ENCODE measurements at regions not wholly inside any gene's neighbourhood (a gene's known extent, or its start where the extent isn't known, plus 50 kb on each side); places are given as distances from the start of the nearest gene placed in this dataset.

- H3K36me3 ChIP-seq (ENCODE audit: control insufficient read depth in 4 of 4, insufficient read depth in 4 of 4, low read length in 4 of 4): no peaks in the 10 kb centered on the region
- no peaks in the 10 kb centered on the region for H3K4me1 ChIP-seq (ENCODE audit: control insufficient read depth in 5 of 5, insufficient read depth in 5 of 5, low read length in 5 of 5)
- no peaks in the 10 kb centered on the region for H3K9me3 ChIP-seq (ENCODE audit: control insufficient read depth in 4 of 4, insufficient read depth in 3 of 4, low read length in 3 of 4)
- DNase-seq (no peak), ATAC-seq (ENCODE audit: insufficient read depth, low FRiP score) (no peak)
- no peak for TF ChIP-seq CTCF (IDR thresholded peaks at IDR 0.05; ENCODE audit: control extremely low read depth, extremely low read depth)
- 88 to 94% methylated on average over 4 of the region's 4 CpGs for WGBS, 2 donors
- H3K9ac ChIP-seq (ENCODE audit: insufficient read depth in 1 of 2, low read length in 2 of 2): no peak overlapping the region
- H3K27me3 ChIP-seq (ENCODE audit: control insufficient read depth in 3 of 3, insufficient read depth in 3 of 3, low read length in 2 of 3): no peaks in the 10 kb centered on the region
- no peak overlapping the region for H3K4me3 ChIP-seq
- no peak overlapping the region for H3K27ac ChIP-seq (ENCODE audit: low read depth in 1 of 2, low read length in 1 of 2)
Observed at GRCh38 chr16:9249534-9249933, 158.1 kb downstream of the HAPSTR1 start.

GRCh38 chr16:9251026-9251425 lies 159.6 kb downstream of the HAPSTR1 start:
- no peak for DNase-seq
- WGBS, 2 donors: 81 to 83% methylated on average over 6 of the region's 6 CpGs
- no peak for TF ChIP-seq CTCF (IDR thresholded peaks at IDR 0.05; ENCODE audit: control extremely low read depth, extremely low read depth)
- Histone ChIP-seq H3K36me3 (ENCODE audit: control insufficient read depth in 4 of 4, insufficient read depth in 4 of 4, low read length in 4 of 4) (no peaks in the 10 kb centered on the region), H3K4me1 (ENCODE audit: control insufficient read depth in 5 of 5, insufficient read depth in 5 of 5, low read length in 5 of 5) (no peaks in the 10 kb centered on the region), H3K4me3 (no peak overlapping the region), H3K9ac (ENCODE audit: insufficient read depth in 1 of 2, low read length in 2 of 2) (no peak overlapping the region), H3K9me3 (ENCODE audit: control insufficient read depth in 4 of 4, insufficient read depth in 3 of 4, low read length in 3 of 4) (no peaks in the 10 kb centered on the region), H3K27me3 (ENCODE audit: control insufficient read depth in 3 of 3, insufficient read depth in 3 of 3, low read length in 2 of 3) (no peaks in the 10 kb centered on the region), H3K27ac (ENCODE audit: low read depth in 1 of 2, low read length in 1 of 2) (no peak overlapping the region)
- no peak for ATAC-seq (ENCODE audit: insufficient read depth, low FRiP score)

GRCh38 chr16:9254863-9255262 lies 163.4 kb downstream of the HAPSTR1 start:
- Histone ChIP-seq H3K27ac (ENCODE audit: low read depth in 1 of 2, low read length in 1 of 2) (no peak overlapping the region), H3K9ac (ENCODE audit: insufficient read depth in 1 of 2, low read length in 2 of 2) (no peak overlapping the region), H3K9me3 (ENCODE audit: control insufficient read depth in 4 of 4, insufficient read depth in 3 of 4, low read length in 3 of 4) (no peaks in the 10 kb centered on the region), H3K4me1 (ENCODE audit: control insufficient read depth in 5 of 5, insufficient read depth in 5 of 5, low read length in 5 of 5) (no peaks in the 10 kb centered on the region), H3K4me3 (no peak overlapping the region), H3K27me3 (ENCODE audit: control insufficient read depth in 3 of 3, insufficient read depth in 3 of 3, low read length in 2 of 3) (no peaks in the 10 kb centered on the region), H3K36me3 (ENCODE audit: control insufficient read depth in 4 of 4, insufficient read depth in 4 of 4, low read length in 4 of 4) (no peaks in the 10 kb centered on the region)
- no peak for DNase-seq
- WGBS, 2 donors: 48 to 100% methylated on average over 1 of the region's 1 CpG
- ATAC-seq (ENCODE audit: insufficient read depth, low FRiP score): no peak
- no peak for TF ChIP-seq CTCF (IDR thresholded peaks at IDR 0.05; ENCODE audit: control extremely low read depth, extremely low read depth)

GRCh38 chr16:9256196-9256595 lies 164.8 kb downstream of the HAPSTR1 start:
- DNase-seq: peak in 1 of 3 donors; percentile 13
- Histone ChIP-seq H3K9me3 (ENCODE audit: control insufficient read depth in 4 of 4, insufficient read depth in 3 of 4, low read length in 3 of 4) (no peaks in the 10 kb centered on the region), H3K4me1 (ENCODE audit: control insufficient read depth in 5 of 5, insufficient read depth in 5 of 5, low read length in 5 of 5) (peaks cover 0 to 6% (median 0%) of the 10 kb centered on the region in 5 donors), H3K27ac (ENCODE audit: low read depth in 1 of 2, low read length in 1 of 2) (no peak overlapping the region), H3K4me3 (no peak overlapping the region), H3K27me3 (ENCODE audit: control insufficient read depth in 3 of 3, insufficient read depth in 3 of 3, low read length in 2 of 3) (no peaks in the 10 kb centered on the region), H3K9ac (ENCODE audit: insufficient read depth in 1 of 2, low read length in 2 of 2) (no peak overlapping the region), H3K36me3 (ENCODE audit: control insufficient read depth in 4 of 4, insufficient read depth in 4 of 4, low read length in 4 of 4) (no peaks in the 10 kb centered on the region)
- 27 to 30% methylated on average over 6 of the region's 6 CpGs for WGBS, 2 donors
- no peak for TF ChIP-seq CTCF (IDR thresholded peaks at IDR 0.05; ENCODE audit: control extremely low read depth, extremely low read depth)
- no peak for ATAC-seq (ENCODE audit: insufficient read depth, low FRiP score)
